ENCODE measurements at regions not wholly inside any gene's neighbourhood (a gene's known extent, or its start where the extent isn't known, plus 50 kb on each side); places are given as distances from the start of the nearest gene placed in this dataset.

GRCh38 chr3:118108769-118109168, 925.9 kb downstream of the IGSF11 start:
- H3K27ac ChIP-seq, result no peak overlapping the region
- no peaks in the 10 kb centered on the region for H3K4me1 ChIP-seq
- no peak overlapping the region for H3K9ac ChIP-seq (ENCODE audit: low read depth in 2 of 2, low read length in 2 of 2)
- H3K9me3 ChIP-seq, result no peaks in the 10 kb centered on the region
- H3K36me3 ChIP-seq, result no peaks in the 10 kb centered on the region
- no peak for DNase-seq
- TF ChIP-seq CTCF (IDR thresholded peaks at IDR 0.05), result no peak
- intact Hi-C loops (cut with DNase I), result no loop called here
- H3K4me3 ChIP-seq, result no peak overlapping the region
- H3K27me3 ChIP-seq, result no peaks in the 10 kb centered on the region

- no peak overlapping the region for H3K9ac ChIP-seq (ENCODE audit: low read depth in 2 of 2, low read length in 2 of 2)
- no peak for DNase-seq
- no peak overlapping the region for H3K27ac ChIP-seq
- no peaks in the 10 kb centered on the region for H3K4me1 ChIP-seq
- H3K9me3 ChIP-seq, result no peaks in the 10 kb centered on the region
- no peaks in the 10 kb centered on the region for H3K36me3 ChIP-seq
- intact Hi-C loops (cut with DNase I), result no loop called here
- no peak for TF ChIP-seq CTCF (IDR thresholded peaks at IDR 0.05)
- H3K27me3 ChIP-seq, result no peaks in the 10 kb centered on the region
- no peak overlapping the region for H3K4me3 ChIP-seq
Measured at GRCh38 chr3:118110211-118110610, 924.4 kb downstream of the IGSF11 start.

GRCh38 chr3:118116991-118117390, 917.7 kb downstream of the IGSF11 start:
- H3K9me3 ChIP-seq, result no peaks in the 10 kb centered on the region
- no peaks in the 10 kb centered on the region for H3K36me3 ChIP-seq
- H3K4me1 ChIP-seq, result no peaks in the 10 kb centered on the region
- H3K27me3 ChIP-seq, result no peaks in the 10 kb centered on the region
- H3K27ac ChIP-seq, result no peak overlapping the region
- H3K9ac ChIP-seq (ENCODE audit: low read depth in 2 of 2, low read length in 2 of 2), result no peak overlapping the region
- no peak for TF ChIP-seq CTCF (IDR thresholded peaks at IDR 0.05)
- intact Hi-C loops (cut with DNase I), result no loop called here
- no peak overlapping the region for H3K4me3 ChIP-seq
- no peak for DNase-seq

GRCh38 chr3:118126751-118127150, 907.9 kb downstream of the IGSF11 start:
- no peak overlapping the region for H3K9ac ChIP-seq (ENCODE audit: low read depth in 2 of 2, low read length in 2 of 2)
- no peak overlapping the region for H3K27ac ChIP-seq
- TF ChIP-seq CTCF (IDR thresholded peaks at IDR 0.05), result no peak
- no peak for DNase-seq
- no peaks in the 10 kb centered on the region for H3K36me3 ChIP-seq
- H3K4me3 ChIP-seq, result no peak overlapping the region
- intact Hi-C loops (cut with DNase I), result no loop called here
- no peaks in the 10 kb centered on the region for H3K4me1 ChIP-seq
- H3K9me3 ChIP-seq, result no peaks in the 10 kb centered on the region
- no peaks in the 10 kb centered on the region for H3K27me3 ChIP-seq

- no peaks in the 10 kb centered on the region for H3K36me3 ChIP-seq
- H3K27me3 ChIP-seq, result no peaks in the 10 kb centered on the region
- TF ChIP-seq CTCF (IDR thresholded peaks at IDR 0.05), result no peak
- no peaks in the 10 kb centered on the region for H3K4me1 ChIP-seq
- H3K9me3 ChIP-seq, result no peaks in the 10 kb centered on the region
- no peak overlapping the region for H3K27ac ChIP-seq
- no peak overlapping the region for H3K4me3 ChIP-seq
- DNase-seq, result no peak
- intact Hi-C loops (cut with DNase I), result no loop called here
- H3K9ac ChIP-seq (ENCODE audit: low read depth in 2 of 2, low read length in 2 of 2), result no peak overlapping the region
Measured at GRCh38 chr3:118127992-118128391, 906.7 kb downstream of the IGSF11 start.

GRCh38 chr3:118128886-118129285, 905.8 kb downstream of the IGSF11 start:
- H3K4me3 ChIP-seq, result no peak overlapping the region
- DNase-seq, result no peak
- H3K27ac ChIP-seq, result no peak overlapping the region
- intact Hi-C loops (cut with DNase I), result no loop called here
- H3K4me1 ChIP-seq, result no peaks in the 10 kb centered on the region
- H3K9ac ChIP-seq (ENCODE audit: low read depth in 2 of 2, low read length in 2 of 2), result no peak overlapping the region
- no peak for TF ChIP-seq CTCF (IDR thresholded peaks at IDR 0.05)
- no peaks in the 10 kb centered on the region for H3K36me3 ChIP-seq
- no peaks in the 10 kb centered on the region for H3K9me3 ChIP-seq
- no peaks in the 10 kb centered on the region for H3K27me3 ChIP-seq

Data from colonic mucosa (tissue), 4 donors.